ENCODE measurements at regions not wholly inside any gene's neighbourhood (a gene's known extent, or its start where the extent isn't known, plus 50 kb on each side); places are given as distances from the start of the nearest gene placed in this dataset.

GRCh38 chr7:68492359-68492690 lies 1106.0 kb upstream of the AUTS2 start:
- Histone ChIP-seq H3K27ac (ENCODE audit: low read length) (no peak overlapping the region), H3K4me1 (ENCODE audit: control insufficient read depth in 1 of 2, insufficient read depth in 2 of 2, low read length in 2 of 2) (no peaks in the 10 kb centered on the region), H3K4me3 (ENCODE audit: low read depth in 1 of 2, low read length in 2 of 2) (no peak overlapping the region), H3K36me3 (ENCODE audit: control insufficient read depth in 1 of 2, insufficient read depth in 2 of 2, low read length in 2 of 2) (no peaks in the 10 kb centered on the region), H3K27me3 (ENCODE audit: low read depth, low read length) (no peaks in the 10 kb centered on the region), H3K9me3 (ENCODE audit: control insufficient read depth in 1 of 2, low read length in 2 of 2) (peaks cover 0 to 2% of the 10 kb centered on the region in 2 donors)

GRCh38 chr7:68503400-68503799 lies 1094.9 kb upstream of the AUTS2 start:
- no peaks in the 10 kb centered on the region for H3K4me1 ChIP-seq (ENCODE audit: control insufficient read depth in 1 of 2, insufficient read depth in 2 of 2, low read length in 2 of 2)
- H3K27ac ChIP-seq (ENCODE audit: low read length): no peak overlapping the region
- no peaks in the 10 kb centered on the region for H3K27me3 ChIP-seq (ENCODE audit: low read depth, low read length)
- no peak overlapping the region for H3K4me3 ChIP-seq (ENCODE audit: low read depth in 1 of 2, low read length in 2 of 2)
- H3K9me3 ChIP-seq (ENCODE audit: control insufficient read depth in 1 of 2, low read length in 2 of 2): no peaks in the 10 kb centered on the region
- H3K36me3 ChIP-seq (ENCODE audit: control insufficient read depth in 1 of 2, insufficient read depth in 2 of 2, low read length in 2 of 2): no peaks in the 10 kb centered on the region

GRCh38 chr7:68504716-68505115 lies 1093.6 kb upstream of the AUTS2 start:
- Histone ChIP-seq H3K9me3 (ENCODE audit: control insufficient read depth in 1 of 2, low read length in 2 of 2) (peaks cover 8 to 10% of the 10 kb centered on the region in 2 donors), H3K27ac (ENCODE audit: low read length) (no peak overlapping the region), H3K36me3 (ENCODE audit: control insufficient read depth in 1 of 2, insufficient read depth in 2 of 2, low read length in 2 of 2) (no peaks in the 10 kb centered on the region), H3K4me3 (ENCODE audit: low read depth in 1 of 2, low read length in 2 of 2) (no peak overlapping the region), H3K4me1 (ENCODE audit: control insufficient read depth in 1 of 2, insufficient read depth in 2 of 2, low read length in 2 of 2) (no peaks in the 10 kb centered on the region), H3K27me3 (ENCODE audit: low read depth, low read length) (no peaks in the 10 kb centered on the region)

GRCh38 chr7:68505721-68506120 lies 1092.6 kb upstream of the AUTS2 start:
- no peaks in the 10 kb centered on the region for H3K4me1 ChIP-seq (ENCODE audit: control insufficient read depth in 1 of 2, insufficient read depth in 2 of 2, low read length in 2 of 2)
- no peak overlapping the region for H3K27ac ChIP-seq (ENCODE audit: low read length)
- no peak overlapping the region for H3K4me3 ChIP-seq (ENCODE audit: low read depth in 1 of 2, low read length in 2 of 2)
- peaks cover 8 to 10% of the 10 kb centered on the region in 2 donors for H3K9me3 ChIP-seq (ENCODE audit: control insufficient read depth in 1 of 2, low read length in 2 of 2)
- H3K27me3 ChIP-seq (ENCODE audit: low read depth, low read length): no peaks in the 10 kb centered on the region
- no peaks in the 10 kb centered on the region for H3K36me3 ChIP-seq (ENCODE audit: control insufficient read depth in 1 of 2, insufficient read depth in 2 of 2, low read length in 2 of 2)

GRCh38 chr7:68507668-68508067 lies 1090.6 kb upstream of the AUTS2 start:
- Histone ChIP-seq H3K27me3 (ENCODE audit: low read depth, low read length) (no peaks in the 10 kb centered on the region), H3K27ac (ENCODE audit: low read length) (no peak overlapping the region), H3K4me3 (ENCODE audit: low read depth in 1 of 2, low read length in 2 of 2) (no peak overlapping the region), H3K36me3 (ENCODE audit: control insufficient read depth in 1 of 2, insufficient read depth in 2 of 2, low read length in 2 of 2) (no peaks in the 10 kb centered on the region), H3K9me3 (ENCODE audit: control insufficient read depth in 1 of 2, low read length in 2 of 2) (peaks cover 8 to 10% of the 10 kb centered on the region in 2 donors), H3K4me1 (ENCODE audit: control insufficient read depth in 1 of 2, insufficient read depth in 2 of 2, low read length in 2 of 2) (no peaks in the 10 kb centered on the region)

GRCh38 chr7:68509054-68509453 lies 1089.2 kb upstream of the AUTS2 start:
- peaks cover 8 to 10% of the 10 kb centered on the region in 2 donors for H3K9me3 ChIP-seq (ENCODE audit: control insufficient read depth in 1 of 2, low read length in 2 of 2)
- no peaks in the 10 kb centered on the region for H3K27me3 ChIP-seq (ENCODE audit: low read depth, low read length)
- no peak overlapping the region for H3K4me3 ChIP-seq (ENCODE audit: low read depth in 1 of 2, low read length in 2 of 2)
- H3K36me3 ChIP-seq (ENCODE audit: control insufficient read depth in 1 of 2, insufficient read depth in 2 of 2, low read length in 2 of 2): no peaks in the 10 kb centered on the region
- no peaks in the 10 kb centered on the region for H3K4me1 ChIP-seq (ENCODE audit: control insufficient read depth in 1 of 2, insufficient read depth in 2 of 2, low read length in 2 of 2)
- H3K27ac ChIP-seq (ENCODE audit: low read length): no peak overlapping the region

GRCh38 chr7:68509603-68510002 lies 1088.7 kb upstream of the AUTS2 start:
- peaks cover 8 to 10% of the 10 kb centered on the region in 2 donors for H3K9me3 ChIP-seq (ENCODE audit: control insufficient read depth in 1 of 2, low read length in 2 of 2)
- no peak overlapping the region for H3K27ac ChIP-seq (ENCODE audit: low read length)
- no peak overlapping the region for H3K4me3 ChIP-seq (ENCODE audit: low read depth in 1 of 2, low read length in 2 of 2)
- H3K36me3 ChIP-seq (ENCODE audit: control insufficient read depth in 1 of 2, insufficient read depth in 2 of 2, low read length in 2 of 2): no peaks in the 10 kb centered on the region
- no peaks in the 10 kb centered on the region for H3K4me1 ChIP-seq (ENCODE audit: control insufficient read depth in 1 of 2, insufficient read depth in 2 of 2, low read length in 2 of 2)
- H3K27me3 ChIP-seq (ENCODE audit: low read depth, low read length): no peaks in the 10 kb centered on the region

- no peaks in the 10 kb centered on the region for H3K4me1 ChIP-seq (ENCODE audit: control insufficient read depth in 1 of 2, insufficient read depth in 2 of 2, low read length in 2 of 2)
- H3K36me3 ChIP-seq (ENCODE audit: control insufficient read depth in 1 of 2, insufficient read depth in 2 of 2, low read length in 2 of 2): no peaks in the 10 kb centered on the region
- H3K27ac ChIP-seq (ENCODE audit: low read length): no peak overlapping the region
- no peak overlapping the region for H3K4me3 ChIP-seq (ENCODE audit: low read depth in 1 of 2, low read length in 2 of 2)
- H3K27me3 ChIP-seq (ENCODE audit: low read depth, low read length): no peaks in the 10 kb centered on the region
- H3K9me3 ChIP-seq (ENCODE audit: control insufficient read depth in 1 of 2, low read length in 2 of 2): peaks cover 8 to 10% of the 10 kb centered on the region in 2 donors
Measured at GRCh38 chr7:68511281-68511680, 1087.0 kb upstream of the AUTS2 start.

GRCh38 chr7:68512466-68512865 lies 1085.8 kb upstream of the AUTS2 start:
- no peaks in the 10 kb centered on the region for H3K36me3 ChIP-seq (ENCODE audit: control insufficient read depth in 1 of 2, insufficient read depth in 2 of 2, low read length in 2 of 2)
- no peak overlapping the region for H3K4me3 ChIP-seq (ENCODE audit: low read depth in 1 of 2, low read length in 2 of 2)
- no peaks in the 10 kb centered on the region for H3K4me1 ChIP-seq (ENCODE audit: control insufficient read depth in 1 of 2, insufficient read depth in 2 of 2, low read length in 2 of 2)
- H3K9me3 ChIP-seq (ENCODE audit: control insufficient read depth in 1 of 2, low read length in 2 of 2): peaks cover 8 to 10% of the 10 kb centered on the region in 2 donors
- no peak overlapping the region for H3K27ac ChIP-seq (ENCODE audit: low read length)
- H3K27me3 ChIP-seq (ENCODE audit: low read depth, low read length): no peaks in the 10 kb centered on the region

- Histone ChIP-seq H3K27me3 (ENCODE audit: low read depth, low read length) (no peaks in the 10 kb centered on the region), H3K4me1 (ENCODE audit: control insufficient read depth in 1 of 2, insufficient read depth in 2 of 2, low read length in 2 of 2) (no peaks in the 10 kb centered on the region), H3K9me3 (ENCODE audit: control insufficient read depth in 1 of 2, low read length in 2 of 2) (no peaks in the 10 kb centered on the region), H3K27ac (ENCODE audit: low read length) (no peak overlapping the region), H3K36me3 (ENCODE audit: control insufficient read depth in 1 of 2, insufficient read depth in 2 of 2, low read length in 2 of 2) (no peaks in the 10 kb centered on the region), H3K4me3 (ENCODE audit: low read depth in 1 of 2, low read length in 2 of 2) (no peak overlapping the region)
Measured at GRCh38 chr7:68518060-68518459, 1080.2 kb upstream of the AUTS2 start.

- H3K27ac ChIP-seq (ENCODE audit: low read length): no peak overlapping the region
- H3K4me1 ChIP-seq (ENCODE audit: control insufficient read depth in 1 of 2, insufficient read depth in 2 of 2, low read length in 2 of 2): no peaks in the 10 kb centered on the region
- H3K9me3 ChIP-seq (ENCODE audit: control insufficient read depth in 1 of 2, low read length in 2 of 2): no peaks in the 10 kb centered on the region
- H3K27me3 ChIP-seq (ENCODE audit: low read depth, low read length): no peaks in the 10 kb centered on the region
- no peaks in the 10 kb centered on the region for H3K36me3 ChIP-seq (ENCODE audit: control insufficient read depth in 1 of 2, insufficient read depth in 2 of 2, low read length in 2 of 2)
- H3K4me3 ChIP-seq (ENCODE audit: low read depth in 1 of 2, low read length in 2 of 2): no peak overlapping the region
Measured at GRCh38 chr7:68524126-68524525, 1074.1 kb upstream of the AUTS2 start.

- no peak overlapping the region for H3K4me3 ChIP-seq (ENCODE audit: low read depth in 1 of 2, low read length in 2 of 2)
- H3K4me1 ChIP-seq (ENCODE audit: control insufficient read depth in 1 of 2, insufficient read depth in 2 of 2, low read length in 2 of 2): no peaks in the 10 kb centered on the region
- H3K9me3 ChIP-seq (ENCODE audit: control insufficient read depth in 1 of 2, low read length in 2 of 2): no peaks in the 10 kb centered on the region
- no peaks in the 10 kb centered on the region for H3K27me3 ChIP-seq (ENCODE audit: low read depth, low read length)
- no peak overlapping the region for H3K27ac ChIP-seq (ENCODE audit: low read length)
- no peaks in the 10 kb centered on the region for H3K36me3 ChIP-seq (ENCODE audit: control insufficient read depth in 1 of 2, insufficient read depth in 2 of 2, low read length in 2 of 2)
Measured at GRCh38 chr7:68529221-68529620, 1069.1 kb upstream of the AUTS2 start.

Data from muscle layer of duodenum (tissue), 2 donors.